ENCODE measurements at regions not wholly inside any gene's neighbourhood (a gene's known extent, or its start where the extent isn't known, plus 50 kb on each side); places are given as distances from the start of the nearest gene placed in this dataset.

GRCh38 chr3:43218156-43218555 is 68.2 kb upstream of the SNRK start:
- POLR2A ChIA-PET = interaction anchor here (0.6 to 3.8 kb wide), 9 partner anchors 38 to 864 kb away, joined by 3 to 24 read pairs (median 7); partner anchors contain the start of gene SNRK
- H3K27me3 Mint-ChIP-seq = no peaks in the 10 kb centered on the region
- H3K4me3 Mint-ChIP-seq = peak overlapping the region in 6 of 10 donors; percentile 46 to 75 (median 66)
- H3K36me3 Mint-ChIP-seq = no peaks in the 10 kb centered on the region
- H3K27ac Mint-ChIP-seq = peak overlapping the region; percentile 77 to 95 (median 93)
- H3K4me1 Mint-ChIP-seq = peaks cover 58 to 85% (median 81%) of the 10 kb centered on the region in 4 donors
- H3K9me3 Mint-ChIP-seq = peaks cover 0 to 3% (median 0%) of the 10 kb centered on the region in 9 donors
- no peak for DNase-seq
- no peak for ATAC-seq

- peaks cover 53 to 80% (median 76%) of the 10 kb centered on the region in 4 donors for H3K4me1 Mint-ChIP-seq
- no peak for DNase-seq
- peaks cover 0 to 3% (median 0%) of the 10 kb centered on the region in 9 donors for H3K9me3 Mint-ChIP-seq
- H3K4me3 Mint-ChIP-seq = peak overlapping the region in 9 of 10 donors; percentile 26 to 85 (median 71)
- no peaks in the 10 kb centered on the region for H3K27me3 Mint-ChIP-seq
- H3K36me3 Mint-ChIP-seq = no peaks in the 10 kb centered on the region
- POLR2A ChIA-PET = interaction anchor here (0.6 to 3.8 kb wide), 12 partner anchors 23 to 864 kb away, joined by 3 to 24 read pairs (median 6); partner anchors contain the start of gene SNRK
- peak overlapping the region; percentile 89 to 95 (median 93) for H3K27ac Mint-ChIP-seq
- ATAC-seq = no peak
These were observed 68.7 kb upstream of the SNRK start for GRCh38 chr3:43217633-43218032.

- Mint-ChIP-seq H3K27me3 (no peaks in the 10 kb centered on the region), H3K36me3 (no peaks in the 10 kb centered on the region), H3K9me3 (peaks cover 0 to 3% (median 0%) of the 10 kb centered on the region in 9 donors), H3K4me3 (peak overlapping the region; percentile 26 to 85 (median 70)), H3K4me1 (peaks cover 48 to 76% (median 72%) of the 10 kb centered on the region in 4 donors), H3K27ac (peak overlapping the region; percentile 89 to 95 (median 93))
- DNase-seq (peak in 2 of 10 donors; percentile 51 to 57), ATAC-seq (peak; percentile 69 to 77)
- POLR2A ChIA-PET = interaction anchor here (1.0 to 3.8 kb wide), 10 partner anchors 22 to 130 kb away, joined by 3 to 24 read pairs (median 6); partner anchors contain the start of gene SNRK
These were observed 69.1 kb upstream of the SNRK start for GRCh38 chr3:43217206-43217605.

GRCh38 chr3:43215663-43216275 is 70.6 kb upstream of the SNRK start:
- Mint-ChIP-seq H3K9me3 (peaks cover 0 to 3% (median 0%) of the 10 kb centered on the region in 9 donors), H3K27me3 (no peaks in the 10 kb centered on the region), H3K4me1 (peaks cover 37 to 62% (median 58%) of the 10 kb centered on the region in 4 donors), H3K27ac (peak overlapping the region; percentile 88 to 95 (median 90)), H3K36me3 (no peaks in the 10 kb centered on the region), H3K4me3 (peak overlapping the region in 9 of 10 donors; percentile 11 to 83 (median 63))
- POLR2A ChIA-PET = interaction anchor here (0.8 to 3.7 kb wide), 10 partner anchors 21 to 288 kb away, joined by 3 to 20 read pairs (median 5); partner anchors contain the start of gene SNRK
- DNase-seq (peak in 1 of 10 donors; percentile 29), ATAC-seq (peak; percentile 62 to 71)

DNA sequence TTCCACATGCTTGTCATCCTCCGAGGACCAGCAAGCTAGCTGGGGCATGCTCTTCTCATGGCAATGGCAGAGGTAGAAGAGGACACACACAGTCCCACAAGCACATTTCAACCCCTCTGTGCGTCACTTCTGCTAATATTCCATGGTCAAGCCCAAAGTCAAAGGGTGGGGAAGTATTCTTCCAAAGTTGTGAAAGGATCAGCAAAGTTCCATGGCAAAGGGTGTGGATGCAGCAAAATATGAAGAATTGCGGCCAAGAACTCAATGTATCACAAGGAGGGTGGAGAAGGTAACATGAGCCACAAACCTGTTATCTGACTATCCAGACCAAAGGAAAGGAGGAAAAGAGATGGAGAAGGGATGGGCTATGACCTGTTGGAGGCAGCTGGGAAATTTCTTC is 71.2 kb upstream of the SNRK start:
- H3K4me3 Mint-ChIP-seq = no peak overlapping the region
- peak overlapping the region in 6 of 10 donors; percentile 43 to 89 (median 48) for H3K27ac Mint-ChIP-seq
- POLR2A ChIA-PET = interaction anchor here (0.8 to 3.7 kb wide), 7 partner anchors 20 to 288 kb away, joined by 3 to 20 read pairs (median 3); partner anchors contain the start of gene SNRK
- DNase-seq (no peak), ATAC-seq (no peak)
- no peaks in the 10 kb centered on the region for H3K27me3 Mint-ChIP-seq
- no peaks in the 10 kb centered on the region for H3K36me3 Mint-ChIP-seq
- H3K4me1 Mint-ChIP-seq = peaks cover 34 to 61% (median 54%) of the 10 kb centered on the region in 4 donors
- peaks cover 0 to 3% (median 0%) of the 10 kb centered on the region in 9 donors for H3K9me3 Mint-ChIP-seq

GRCh38 chr3:43214616-43215015 is 71.7 kb upstream of the SNRK start:
- no peak for DNase-seq
- Mint-ChIP-seq H3K27ac (peak overlapping the region in 2 of 10 donors; percentile 5 to 47), H3K4me3 (no peak overlapping the region), H3K9me3 (peaks cover 0 to 3% (median 0%) of the 10 kb centered on the region in 9 donors), H3K27me3 (no peaks in the 10 kb centered on the region), H3K4me1 (peaks cover 34 to 60% (median 49%) of the 10 kb centered on the region in 4 donors), H3K36me3 (no peaks in the 10 kb centered on the region)
- POLR2A ChIA-PET = interaction anchor here (1.2 to 1.7 kb wide), 3 partner anchors 35 to 82 kb away, joined by 3 to 6 read pairs (median 3); no protein-coding TSS in a partner anchor
- ATAC-seq = no peak

GRCh38 chr3:43213631-43214030 is 72.7 kb upstream of the SNRK start:
- H3K27ac Mint-ChIP-seq = no peak overlapping the region
- H3K4me3 Mint-ChIP-seq = no peak overlapping the region
- H3K9me3 Mint-ChIP-seq = peaks cover 0 to 3% (median 0%) of the 10 kb centered on the region in 9 donors
- POLR2A ChIA-PET = interaction anchor here (0.9 to 1.5 kb wide), 4 partner anchors 9 to 133 kb away, joined by 3 to 4 read pairs (median 3); no protein-coding TSS in a partner anchor
- H3K4me1 Mint-ChIP-seq = peaks cover 32 to 50% (median 42%) of the 10 kb centered on the region in 4 donors
- no peaks in the 10 kb centered on the region for H3K27me3 Mint-ChIP-seq
- DNase-seq = no peak
- no peak for ATAC-seq
- H3K36me3 Mint-ChIP-seq = no peaks in the 10 kb centered on the region

GRCh38 chr3:43212914-43213611 is 73.3 kb upstream of the SNRK start:
- no peaks in the 10 kb centered on the region for H3K36me3 Mint-ChIP-seq
- POLR2A ChIA-PET = interaction anchor here (0.9 to 1.5 kb wide), 4 partner anchors 9 to 134 kb away, joined by 3 to 4 read pairs (median 3); no protein-coding TSS in a partner anchor
- peak overlapping the region in 1 of 10 donors; percentile 37 for H3K27ac Mint-ChIP-seq

DNA sequence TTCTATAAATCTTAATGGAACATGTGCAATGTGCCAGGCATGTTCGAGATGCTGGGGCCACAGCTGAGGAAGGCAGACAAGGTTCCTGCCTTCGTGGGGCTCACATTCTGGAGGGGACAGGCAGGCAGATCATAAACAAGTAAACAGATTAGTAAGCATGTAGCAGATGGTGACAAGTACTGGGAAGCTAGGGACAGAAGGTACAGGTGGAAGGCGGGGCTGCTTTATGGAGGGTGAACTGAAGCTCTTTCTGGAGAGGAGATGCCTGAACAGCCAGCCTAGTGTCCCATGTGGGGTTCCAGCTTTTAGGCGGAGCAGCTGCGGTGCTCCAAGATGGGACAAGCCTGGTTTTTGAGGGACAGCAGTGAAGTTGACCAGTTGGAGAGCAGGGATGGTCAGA is 74.7 kb upstream of the SNRK start:
- Mint-ChIP-seq H3K4me3 (no peak overlapping the region), H3K4me1 (peaks cover 17 to 30% (median 25%) of the 10 kb centered on the region in 4 donors), H3K27me3 (no peaks in the 10 kb centered on the region), H3K9me3 (peaks cover 0 to 3% (median 0%) of the 10 kb centered on the region in 9 donors), H3K36me3 (no peaks in the 10 kb centered on the region), H3K27ac (peak overlapping the region in 5 of 10 donors; percentile 2 to 63 (median 28))
- ATAC-seq = no peak
- POLR2A ChIA-PET = interaction anchor here (1.1 kb wide), 1 partner anchor 9 kb away, joined by 3 read pairs; no protein-coding TSS in a partner anchor
- no peak for DNase-seq

More at GRCh38 chr3:43212914-43213611, 73.3 kb upstream of the SNRK start:
- no peak overlapping the region for H3K4me3 Mint-ChIP-seq
- no peaks in the 10 kb centered on the region for H3K27me3 Mint-ChIP-seq
- ATAC-seq = no peak
- no peak for DNase-seq
- H3K4me1 Mint-ChIP-seq = peaks cover 29 to 44% (median 36%) of the 10 kb centered on the region in 4 donors
- peaks cover 0 to 3% (median 0%) of the 10 kb centered on the region in 9 donors for H3K9me3 Mint-ChIP-seq

GRCh38 chr3:43210049-43211027 is 76.0 kb upstream of the SNRK start:
- Mint-ChIP-seq H3K36me3 (no peaks in the 10 kb centered on the region), H3K9me3 (peaks cover 0 to 3% (median 0%) of the 10 kb centered on the region in 9 donors), H3K27me3 (no peaks in the 10 kb centered on the region), H3K4me3 (no peak overlapping the region), H3K27ac (peak overlapping the region in 2 of 10 donors; percentile 25 to 36), H3K4me1 (peaks cover 4 to 20% (median 16%) of the 10 kb centered on the region in 4 donors)
- DNase-seq (no peak), ATAC-seq (no peak)
- POLR2A ChIA-PET = interaction anchor here (0.6 to 1.0 kb wide), 2 partner anchors 7 to 48 kb away, joined by 3 to 8 read pairs; no protein-coding TSS in a partner anchor

GRCh38 chr3:43207628-43208085 is 78.7 kb upstream of the SNRK start:
- H3K27me3 Mint-ChIP-seq = no peaks in the 10 kb centered on the region
- peaks cover 0 to 13% (median 8%) of the 10 kb centered on the region in 4 donors for H3K4me1 Mint-ChIP-seq
- POLR2A ChIA-PET = no interaction called here
- DNase-seq (no peak), ATAC-seq (no peak)
- no peak overlapping the region for H3K27ac Mint-ChIP-seq
- H3K4me3 Mint-ChIP-seq = no peak overlapping the region
- no peaks in the 10 kb centered on the region for H3K9me3 Mint-ChIP-seq
- no peaks in the 10 kb centered on the region for H3K36me3 Mint-ChIP-seq

Data from naive thymus-derived CD8-positive, alpha-beta T cell (primary cell).